Hindlimb muscle (tissue), 1 donor: ENCODE measurements at regions not wholly inside any gene's neighbourhood (a gene's known extent, or its start where the extent isn't known, plus 50 kb on each side); places are given as distances from the start of the nearest gene placed in this dataset.
"Not testable (repeated sequence)": the region's sequence is repeated elsewhere in the genome, so short reads cannot be mapped to it uniquely, and the experiment has no call there.

ENCODE experiments used
- DNase-seq: peaks from one replicate; pipeline ENCODE4 v3.0.0-alpha.2; 2013

- DNase-seq = no peak
Measured at GRCh38 chr2:15681089-15681885, 89.6 kb downstream of the DDX1 start.

DNA sequence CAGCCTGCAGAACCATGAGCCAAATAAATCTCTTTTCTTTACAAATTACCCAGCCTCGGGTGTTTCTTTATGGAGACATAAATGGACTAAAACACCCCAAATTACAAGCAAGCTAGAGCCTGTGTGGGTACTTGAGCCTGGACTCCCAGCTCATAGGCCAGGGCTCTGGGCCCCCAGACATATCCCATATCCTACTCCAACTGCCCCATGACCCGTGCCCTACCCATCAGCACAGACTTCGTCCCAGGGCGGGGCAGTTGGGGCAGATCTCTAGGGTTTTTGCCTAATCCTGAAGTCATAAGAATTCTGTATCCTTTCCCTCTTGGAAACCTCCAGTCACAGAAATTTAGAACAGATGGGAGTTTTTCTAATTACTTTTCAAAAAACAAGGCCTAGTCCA, 90.7 kb downstream of the DDX1 start:
- DNase-seq = no peak

GRCh38 chr2:15684161-15685039, 92.7 kb downstream of the DDX1 start:
- no peak for DNase-seq

DNA sequence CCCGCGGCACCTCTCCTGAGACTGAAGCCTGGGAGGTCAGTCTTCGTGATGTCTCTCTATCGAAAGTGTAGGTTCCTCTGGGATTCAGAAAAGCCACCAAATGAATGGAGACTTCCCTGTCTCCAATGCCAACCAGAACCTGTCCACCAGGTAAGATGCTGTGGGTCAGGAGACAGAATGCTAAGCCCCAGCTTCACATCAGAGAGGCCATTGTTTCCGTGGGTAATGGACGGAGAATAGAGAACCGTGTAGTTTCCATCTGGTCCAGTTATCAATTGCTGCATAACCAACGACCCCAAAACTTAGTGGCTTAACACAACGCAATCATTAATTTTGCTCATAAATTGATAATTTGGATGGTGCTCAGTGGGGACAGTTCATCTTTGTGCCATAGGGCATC, 93.5 kb downstream of the DDX1 start:
- DNase-seq = no peak

DNA sequence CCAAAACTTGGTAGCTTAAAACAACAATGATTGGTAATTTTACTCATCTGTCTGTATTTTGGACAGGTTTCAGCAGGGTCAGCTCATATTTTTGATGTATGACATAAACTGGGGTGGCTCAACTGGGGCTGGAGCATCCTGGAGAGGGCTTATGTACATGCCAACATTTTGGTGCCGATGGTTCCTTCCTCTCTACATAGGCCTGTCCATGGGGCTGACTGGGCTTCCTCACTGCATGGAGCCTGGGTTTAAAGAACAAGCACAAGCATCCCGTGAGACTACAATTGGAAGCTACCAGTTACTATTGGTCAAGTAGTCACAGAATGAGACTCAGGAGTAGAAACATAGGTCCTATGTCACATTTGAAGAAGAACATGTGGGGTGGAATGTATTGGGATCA, 95.0 kb downstream of the DDX1 start:
- no peak for DNase-seq

- no peak for DNase-seq
Measured at GRCh38 chr2:15687243-15687642, 95.6 kb downstream of the DDX1 start.

GRCh38 chr2:15687720-15688119, 96.1 kb downstream of the DDX1 start:
- no peak for DNase-seq

DNA sequence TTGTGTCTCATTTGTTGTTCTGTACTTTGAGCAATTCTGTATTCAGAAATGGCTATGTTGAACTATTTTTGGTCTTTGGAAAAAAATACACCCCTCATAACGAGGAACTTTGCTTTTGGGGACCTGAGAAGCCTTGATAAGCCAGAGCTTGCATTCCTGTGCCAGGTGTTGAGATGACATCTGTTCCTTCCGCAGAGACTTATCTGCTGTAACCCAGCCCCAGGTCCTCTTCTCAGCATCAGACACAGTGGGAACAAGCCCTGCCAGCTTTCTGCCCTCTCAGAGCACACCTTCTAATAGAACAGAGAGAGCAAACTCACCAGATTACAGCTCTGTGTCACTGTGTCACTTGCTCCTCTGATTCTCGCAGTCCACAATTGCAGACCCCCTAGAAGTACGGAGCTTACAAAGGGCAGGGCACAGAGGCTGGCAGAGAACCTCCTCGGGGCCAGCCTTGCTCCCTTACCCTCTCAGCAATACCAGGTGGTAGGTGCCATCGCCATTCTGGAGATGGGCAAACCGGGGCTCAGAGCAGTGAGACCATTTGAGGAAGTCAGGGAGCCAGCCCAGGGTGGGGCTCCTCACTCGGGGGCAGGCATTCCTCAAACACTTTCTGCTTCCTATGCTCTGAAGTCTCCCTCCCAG, 97.4 kb downstream of the DDX1 start:
- no peak for DNase-seq

DNA sequence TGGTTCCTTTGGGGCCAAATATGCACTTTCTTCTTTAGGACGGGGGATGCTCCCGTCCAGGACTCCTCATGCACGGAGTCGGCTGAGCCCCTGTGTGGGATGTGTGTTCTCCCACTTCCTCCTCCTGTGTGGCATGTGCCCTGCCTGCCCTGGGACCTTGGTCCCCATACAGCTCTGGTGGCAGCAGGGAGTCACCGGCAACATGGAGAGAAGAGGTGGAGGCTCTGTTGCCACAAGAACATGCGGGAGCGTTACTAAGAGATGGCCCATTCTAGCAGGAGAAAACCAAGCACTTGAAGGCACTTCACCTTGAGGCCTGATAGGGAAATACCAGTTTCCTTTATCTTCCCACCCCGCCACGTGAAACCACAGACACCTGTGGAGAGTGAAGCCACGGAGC, 98.0 kb downstream of the DDX1 start:
- no peak for DNase-seq

- DNase-seq = no peak
Measured at GRCh38 chr2:15691586-15692310, 100.1 kb downstream of the DDX1 start.

- no peak for DNase-seq
Measured at GRCh38 chr2:15692551-15693377, 101.1 kb downstream of the DDX1 start.

GRCh38 chr2:15693382-15693781, 101.7 kb downstream of the DDX1 start:
- DNase-seq = no peak

DNA sequence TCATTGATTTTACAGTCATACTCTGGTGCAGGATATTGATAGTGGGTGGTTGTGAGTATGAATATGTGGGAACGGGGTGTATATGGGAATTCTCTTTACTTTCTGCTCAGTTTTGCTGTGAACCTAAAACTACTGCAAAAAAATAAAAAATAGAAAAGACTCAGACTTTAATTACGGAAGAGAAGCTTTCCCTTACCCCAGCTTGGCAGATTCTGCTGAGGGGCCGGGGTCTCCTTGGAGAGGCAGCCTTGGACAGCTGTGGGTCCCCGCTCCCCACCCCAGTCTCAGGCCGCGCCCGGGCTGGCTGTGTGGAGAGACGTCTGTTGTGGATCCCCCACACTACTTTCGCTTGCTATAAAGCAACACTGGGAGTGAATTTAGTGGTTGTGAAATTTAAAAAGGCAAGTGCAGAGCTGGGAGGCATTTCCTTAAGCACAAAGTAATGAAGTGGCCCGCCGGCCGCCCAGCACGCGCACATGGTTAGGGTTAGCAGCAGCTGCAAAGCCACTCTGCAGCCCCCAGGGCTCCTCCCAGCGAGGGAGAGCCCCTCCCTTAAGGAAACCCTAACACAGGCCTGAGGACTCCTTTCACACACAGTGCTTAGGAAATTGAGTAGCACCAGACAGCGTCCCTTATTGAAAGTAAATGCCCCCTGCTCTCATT, 102.4 kb downstream of the DDX1 start:
- no peak for DNase-seq

GRCh38 chr2:15694589-15694986, 102.9 kb downstream of the DDX1 start:
- DNase-seq = no peak

- no peak for DNase-seq
Measured at GRCh38 chr2:15695582-15696330, 104.1 kb downstream of the DDX1 start.

DNA sequence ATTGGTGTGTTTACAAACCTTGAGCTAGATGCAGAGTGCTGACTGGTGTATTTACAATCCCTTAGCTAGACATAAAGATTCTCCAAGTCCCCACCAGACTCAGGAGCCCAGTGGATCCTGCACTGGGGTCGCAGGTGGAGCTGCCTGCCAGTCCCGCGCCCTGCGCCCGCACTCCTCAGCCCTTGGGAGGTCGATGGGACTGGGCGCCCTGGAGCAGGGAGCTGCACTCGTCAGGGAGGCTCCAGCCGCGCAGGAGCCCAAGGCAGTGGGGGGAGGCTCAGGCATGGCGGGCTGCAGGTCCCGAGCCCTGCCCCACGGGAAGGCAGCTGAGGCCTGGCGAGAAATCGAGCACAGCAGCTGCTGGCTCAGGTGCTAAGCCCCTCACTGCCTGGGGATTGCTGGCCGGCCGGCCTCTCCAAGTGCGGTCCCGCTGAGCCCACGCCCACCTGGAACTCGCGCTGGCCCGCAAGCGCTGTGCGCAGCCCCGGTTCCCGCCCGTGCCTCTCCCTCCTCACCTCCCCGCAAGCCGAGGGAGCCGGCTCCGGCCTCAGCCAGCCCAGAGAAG, 105.0 kb downstream of the DDX1 start:
- not testable (repeated sequence) for DNase-seq

GRCh38 chr2:15700131-15700530, 108.5 kb downstream of the DDX1 start:
- no peak for DNase-seq

DNA sequence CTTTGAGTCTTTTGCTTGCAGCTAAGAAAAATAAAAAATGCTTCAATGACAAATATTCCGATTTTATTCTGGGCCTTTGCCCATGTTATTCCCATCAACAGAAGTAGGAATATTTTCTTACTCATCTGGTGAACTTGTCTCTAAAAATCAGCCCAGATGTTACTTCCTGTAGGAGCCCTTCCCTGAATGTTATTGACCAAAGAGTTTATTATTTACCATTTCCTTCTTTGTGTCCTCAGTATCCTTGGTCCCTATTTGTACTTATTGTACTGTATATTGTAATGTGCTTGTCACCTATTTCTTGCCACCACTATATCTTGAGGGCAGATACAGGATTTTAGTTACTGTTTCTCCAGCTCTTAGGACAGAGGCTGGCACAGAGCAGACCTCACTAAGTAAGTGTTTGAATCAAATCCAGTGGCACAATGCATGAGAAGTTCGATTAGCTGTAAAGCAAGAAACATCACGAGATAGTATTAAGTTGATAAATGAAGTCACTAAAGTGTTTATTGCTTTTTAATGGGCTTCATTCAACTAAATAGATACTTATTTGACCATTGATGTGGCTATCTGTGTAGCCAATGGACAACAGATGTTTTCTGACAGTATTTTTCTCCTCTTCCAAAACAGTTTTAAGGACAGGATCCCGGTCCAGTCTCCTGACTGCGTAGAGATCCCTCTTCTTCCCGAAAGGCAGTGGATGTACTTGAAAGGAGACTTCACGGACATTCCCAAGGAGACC, 109.1 kb downstream of the DDX1 start:
- DNase-seq = no peak

GRCh38 chr2:15701341-15701907, 109.8 kb downstream of the DDX1 start:
- DNase-seq = no peak
